KMS-11 (cell line): ENCODE measurements at regions not wholly inside any gene's neighbourhood (a gene's known extent, or its start where the extent isn't known, plus 50 kb on each side); places are given as distances from the start of the nearest gene placed in this dataset.

Experiments used
- H2AFZ ChIP-seq: fragments of 200-600 bp; sonication (generic); 2 replicates; pipeline ENCODE4 v1.6.1; 2016; ENCODE audit warnings: antibody characterized with exemption, mixed run types, low read depth
- H3K27ac ChIP-seq: fragments of 200-600 bp; sonication (generic); 2 replicates; pipeline ENCODE4 v1.6.1; 2016; ENCODE audit warnings: mild to moderate bottlenecking, mixed run types
- H3K27me3 ChIP-seq: fragments of 200-600 bp; sonication (generic); 2 replicates; pipeline ENCODE4 v1.6.1; 2017; ENCODE audit warnings: mild to moderate bottlenecking, low read depth, mixed run types, moderate library complexity; ENCODE audit not compliant: insufficient read depth
- H3K36me3 ChIP-seq: fragments of 200-600 bp; sonication (generic); 2 replicates; pipeline ENCODE4 v1.6.1; 2017; ENCODE audit warnings: mild to moderate bottlenecking, mixed run types; ENCODE audit not compliant: insufficient read depth
- H3K4me1 ChIP-seq: fragments of 200-600 bp; sonication (generic); 2 replicates; pipeline ENCODE4 v1.6.1; 2016; ENCODE audit warnings: mild to moderate bottlenecking, low read depth, mixed run types; ENCODE audit not compliant: poor library complexity, severe bottlenecking
- H3K4me2 ChIP-seq: fragments of 200-600 bp; sonication (generic); 2 replicates; pipeline ENCODE4 v1.7.0; 2016; ENCODE audit warnings: mild to moderate bottlenecking, mixed run types
- H3K4me3 ChIP-seq: fragments of 200-600 bp; sonication (generic); IDR thresholded peaks from 2 replicates; pipeline ENCODE4 v1.6.1; 2017; ENCODE audit warnings: low read depth, low read length, mixed read lengths; ENCODE audit not compliant: insufficient read depth
- H3K79me2 ChIP-seq: fragments of 200-600 bp; sonication (generic); 2 replicates; pipeline ENCODE4 v1.6.1; 2016; ENCODE audit warnings: low read depth, mixed run types; ENCODE audit not compliant: insufficient read depth
- H3K9ac ChIP-seq: fragments of 200-600 bp; sonication (generic); 2 replicates; pipeline ENCODE4 v1.6.1; 2016; ENCODE audit warnings: mild to moderate bottlenecking, mixed run types
- H4K20me1 ChIP-seq: fragments of 200-600 bp; sonication (generic); 2 replicates; pipeline ENCODE4 v1.6.1; 2016; ENCODE audit warnings: mild to moderate bottlenecking, mixed run types; ENCODE audit not compliant: insufficient read depth
- CTCF ChIP-seq: fragments of 200-600 bp; sonication (generic); conservative IDR thresholded peaks from 2 replicates; pipeline ENCODE4 v1.6.1; 2017; ENCODE audit warnings: low read depth, mild to moderate bottlenecking, antibody characterized with exemption, low read length, moderate library complexity, mixed read lengths

DNA sequence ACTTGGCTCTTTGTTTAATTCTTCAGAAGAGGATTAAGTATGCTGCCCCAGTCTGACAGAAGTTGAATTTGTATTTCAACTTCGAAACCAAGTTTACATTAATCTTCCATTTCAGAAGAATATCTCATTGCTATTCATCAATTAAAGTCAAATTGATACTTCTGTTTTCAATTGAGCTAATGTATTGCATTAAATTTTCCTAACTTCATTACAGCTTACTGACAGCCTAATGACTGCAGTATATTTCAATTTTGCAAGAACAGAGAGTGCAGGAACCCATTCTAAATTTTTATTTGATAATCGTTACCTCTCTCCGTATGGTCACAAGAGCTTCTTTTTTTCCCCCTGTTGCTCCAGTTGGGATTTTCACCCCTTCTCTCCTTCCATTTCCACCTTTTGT, 218.0 kb downstream of the CALCRL start:
- Histone ChIP-seq H4K20me1 (no peaks in the 10 kb centered on the region), H3K9ac (no peak overlapping the region), H3K4me2 (no peak overlapping the region), H3K36me3 (no peaks in the 10 kb centered on the region; the same call in 1 of the 2 replicates), H3K4me1 (no peaks in the 10 kb centered on the region), H3K79me2 (no peaks in the 10 kb centered on the region), H3K27me3 (no peaks in the 10 kb centered on the region), H3K4me3 (no peak overlapping the region), H3K27ac (no peak overlapping the region), H2AFZ (no peak overlapping the region)
- no peak for TF ChIP-seq CTCF

GRCh38 chr2:187228986-187229385, 219.1 kb downstream of the CALCRL start:
- H3K4me2 ChIP-seq, result no peak overlapping the region
- H3K36me3 ChIP-seq, result no peaks in the 10 kb centered on the region; the same call in 1 of the 2 replicates
- no peak overlapping the region for H3K27ac ChIP-seq
- H4K20me1 ChIP-seq, result no peaks in the 10 kb centered on the region
- no peaks in the 10 kb centered on the region for H3K27me3 ChIP-seq
- no peak for TF ChIP-seq CTCF
- H3K4me1 ChIP-seq, result no peaks in the 10 kb centered on the region
- no peak overlapping the region for H3K9ac ChIP-seq
- no peak overlapping the region for H3K4me3 ChIP-seq
- no peak overlapping the region for H2AFZ ChIP-seq
- no peaks in the 10 kb centered on the region for H3K79me2 ChIP-seq

DNA sequence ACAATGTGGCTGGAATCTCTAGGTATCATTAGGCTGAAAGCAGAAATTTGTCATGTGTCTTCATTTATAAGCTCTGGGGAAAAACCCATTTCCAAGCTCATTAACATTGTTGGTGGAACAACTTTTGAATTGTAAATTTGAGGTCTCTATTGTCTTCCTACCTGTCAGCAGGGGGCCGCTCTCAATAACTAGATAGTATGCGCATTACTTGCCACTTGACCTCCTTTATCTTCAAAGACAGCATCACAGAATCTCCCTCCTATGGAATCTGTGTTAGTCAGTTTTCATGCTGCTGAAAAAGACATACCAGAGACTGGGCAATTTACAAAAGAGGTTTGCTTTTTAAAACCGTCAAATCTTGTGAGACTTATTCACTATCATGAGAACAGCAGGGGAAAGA, 223.1 kb downstream of the CALCRL start:
- no peaks in the 10 kb centered on the region for H3K4me1 ChIP-seq
- H3K36me3 ChIP-seq, result no peaks in the 10 kb centered on the region; the same call in 1 of the 2 replicates
- TF ChIP-seq CTCF, result no peak
- H3K9ac ChIP-seq, result no peak overlapping the region
- H4K20me1 ChIP-seq, result no peaks in the 10 kb centered on the region
- no peak overlapping the region for H3K27ac ChIP-seq
- H3K27me3 ChIP-seq, result no peaks in the 10 kb centered on the region
- H3K4me3 ChIP-seq, result no peak overlapping the region
- H2AFZ ChIP-seq, result no peak overlapping the region
- H3K79me2 ChIP-seq, result no peaks in the 10 kb centered on the region
- H3K4me2 ChIP-seq, result no peak overlapping the region

- no peak overlapping the region for H3K27ac ChIP-seq
- TF ChIP-seq CTCF, result no peak
These were observed 228.0 kb downstream of the CALCRL start for GRCh38 chr2:187220071-187220470.

More at GRCh38 chr2:187220071-187220470, 228.0 kb downstream of the CALCRL start:
- H3K9ac ChIP-seq, result no peak overlapping the region
- H2AFZ ChIP-seq, result no peak overlapping the region
- no peak overlapping the region for H3K4me2 ChIP-seq
- H3K36me3 ChIP-seq, result no peaks in the 10 kb centered on the region
- no peaks in the 10 kb centered on the region for H3K27me3 ChIP-seq
- no peaks in the 10 kb centered on the region for H3K79me2 ChIP-seq
- H3K4me3 ChIP-seq, result no peak overlapping the region
- H4K20me1 ChIP-seq, result no peaks in the 10 kb centered on the region
- no peaks in the 10 kb centered on the region for H3K4me1 ChIP-seq
